GM13976 (cell line): ENCODE measurements at regions not wholly inside any gene's neighbourhood (a gene's known extent, or its start where the extent isn't known, plus 50 kb on each side); places are given as distances from the start of the nearest gene placed in this dataset.

Experiments used
- DNase-seq: peaks from one replicate; pipeline ENCODE4 v3.0.0; 2012; ENCODE audit warnings: low spot score
- CTCF ChIP-seq: IDR thresholded peaks from 2 replicates; pipeline ENCODE4 v1.5.1; 2012; ENCODE audit warnings: borderline replicate concordance, mild to moderate bottlenecking; ENCODE audit not compliant: insufficient read depth; ENCODE audit errors: extremely low read depth, missing control alignments, control extremely low read depth
- in situ Hi-C: fragments of 300-500 bp; cut with MboI; formaldehyde crosslinking; loops from one replicate; pipeline ENCODE4 v1.12.0; 2022; ENCODE audit warnings: low sequenced_read_pairs, mixed read lengths, inconsistent platforms; ENCODE audit not compliant: unreplicated experiment

GRCh38 chr9:104238668-104239067, 144.6 kb downstream of the SMC2 start:
- DNase-seq: no peak
- in situ Hi-C loops: no loop called here
- no peak for TF ChIP-seq CTCF

GRCh38 chr9:104240890-104241289, 146.8 kb downstream of the SMC2 start:
- no peak for DNase-seq
- no peak for TF ChIP-seq CTCF
- in situ Hi-C loops: no loop called here

DNA sequence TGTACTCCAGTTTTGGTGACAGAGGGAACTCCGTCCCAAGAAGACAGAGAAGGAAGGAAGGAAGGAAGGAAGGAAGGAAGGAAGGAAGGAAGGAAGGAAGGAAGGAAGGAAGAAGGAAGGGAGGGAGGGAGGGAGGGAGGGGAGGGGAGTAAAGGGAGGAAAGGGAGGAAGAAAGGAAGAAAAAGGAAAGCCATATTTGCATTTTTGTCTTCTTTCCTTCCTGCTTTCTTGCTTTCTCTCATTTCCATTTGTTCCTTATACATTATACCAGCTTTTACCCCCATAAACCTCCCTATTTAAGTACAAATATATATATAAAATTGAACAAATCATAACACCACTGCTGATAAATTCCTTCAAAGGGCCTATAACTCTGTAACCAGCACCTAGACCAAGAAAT, 151.8 kb downstream of the SMC2 start:
- no peak for TF ChIP-seq CTCF
- in situ Hi-C loops: no loop called here
- no peak for DNase-seq

DNA sequence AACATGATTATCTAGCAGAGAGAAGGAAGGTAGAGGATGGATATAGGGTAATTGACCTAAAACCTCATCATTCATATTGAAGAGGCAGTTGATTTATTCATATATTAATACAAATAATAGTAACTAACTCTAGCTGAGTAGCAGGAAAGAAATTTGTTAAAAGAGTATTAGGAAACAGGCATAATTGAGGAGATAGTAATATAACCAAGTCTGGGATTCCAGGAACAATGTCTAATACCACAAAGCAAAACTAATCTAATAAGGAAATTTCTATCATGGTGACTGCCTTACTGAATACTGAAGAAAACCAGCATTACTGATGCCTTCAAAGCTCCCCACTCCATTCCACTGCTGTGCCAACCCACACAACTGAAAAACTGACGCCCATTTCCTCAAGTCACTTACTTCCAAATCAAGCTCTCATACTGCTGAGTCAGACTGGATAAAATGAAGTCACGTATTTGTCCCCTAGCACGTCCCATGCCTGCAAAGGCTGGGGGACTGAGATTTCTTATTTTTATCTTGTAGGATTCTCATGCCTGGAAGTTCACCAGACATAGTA, 153.9 kb downstream of the SMC2 start:
- in situ Hi-C loops: no loop called here
- no peak for DNase-seq
- TF ChIP-seq CTCF: no peak

DNA sequence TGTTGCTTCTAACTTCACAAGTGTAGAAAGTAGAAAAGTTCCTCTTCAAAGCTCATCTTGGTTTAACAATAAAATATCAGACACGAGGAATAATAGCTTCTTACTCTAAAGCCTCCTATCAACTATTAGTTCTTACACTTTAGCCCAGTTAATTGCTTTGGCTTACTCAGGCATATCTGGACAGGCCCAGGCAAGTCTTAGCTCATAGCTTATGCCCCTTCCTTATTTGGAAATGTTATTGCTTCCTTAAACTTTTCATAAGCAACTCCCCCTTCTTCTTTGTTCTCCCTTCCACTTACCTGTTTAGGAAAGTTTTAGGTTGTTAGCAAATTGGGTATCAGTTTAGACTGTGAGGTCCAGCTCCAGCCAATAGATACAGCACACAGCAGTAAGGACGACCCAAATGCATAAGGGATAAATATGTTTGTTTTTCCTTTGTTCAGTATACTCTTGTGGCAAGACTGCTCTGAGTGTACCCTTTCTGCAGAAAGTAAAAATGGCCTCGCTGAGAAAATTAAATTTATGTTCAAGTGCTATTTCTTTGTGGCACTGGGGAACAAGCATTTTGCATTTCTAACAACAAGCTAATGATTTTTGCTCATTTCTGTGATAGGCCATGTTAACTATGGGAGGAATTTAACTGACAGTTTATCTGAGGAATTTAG, 162.1 kb downstream of the SMC2 start:
- in situ Hi-C loops: no loop called here
- no peak for DNase-seq
- TF ChIP-seq CTCF: no peak

GRCh38 chr9:104256696-104257062, 162.6 kb downstream of the SMC2 start:
- in situ Hi-C loops: no loop called here
- TF ChIP-seq CTCF: no peak
- DNase-seq: no peak
